GM23338 (cell line): ENCODE measurements at regions not wholly inside any gene's neighbourhood (a gene's known extent, or its start where the extent isn't known, plus 50 kb on each side); places are given as distances from the start of the nearest gene placed in this dataset.

Experiments used
- CREB1 ChIP-seq: fragments of 250-450 bp; sonication (Bioruptor Pico); IDR thresholded peaks from 2 replicates; pipeline ENCODE4 v1.5.0; 2020; ENCODE audit warnings: low read depth, mild to moderate bottlenecking, moderate library complexity
- ETS1 ChIP-seq: IDR thresholded peaks from 2 replicates; pipeline ENCODE4 v1.6.1; 2016; ENCODE audit warnings: antibody characterized with exemption
- EZH2 ChIP-seq: fragments of 200-600 bp; sonication (generic); IDR thresholded peaks from one replicate; pipeline ENCODE4 v1.8.0; 2017; ENCODE audit warnings: antibody characterized with exemption, mild to moderate bottlenecking, low read depth; ENCODE audit not compliant: unreplicated experiment
- EZH2phosphoT487 ChIP-seq: fragments of 200-600 bp; sonication (generic); IDR thresholded peaks from one replicate; pipeline ENCODE4 v1.8.1; 2018; ENCODE audit warnings: antibody characterized with exemption; ENCODE audit not compliant: unreplicated experiment
- JUNB ChIP-seq: IDR thresholded peaks from one replicate; pipeline ENCODE4 v1.6.1; 2016; ENCODE audit warnings: antibody characterized with exemption; ENCODE audit not compliant: unreplicated experiment
- NANOG ChIP-seq: IDR thresholded peaks from 2 replicates; pipeline ENCODE4 v1.6.1; 2016; ENCODE audit warnings: antibody characterized with exemption, borderline replicate concordance
- POLR2AphosphoS5 ChIP-seq: IDR thresholded peaks from 2 replicates; pipeline ENCODE4 v1.6.1; 2016; ENCODE audit warnings: antibody characterized with exemption, low read depth
- REST ChIP-seq: IDR thresholded peaks from one replicate; pipeline ENCODE4 v1.6.1; 2018; ENCODE audit warnings: antibody characterized with exemption; ENCODE audit not compliant: unreplicated experiment
- STAT1 ChIP-seq: IDR thresholded peaks from one replicate; pipeline ENCODE4 v1.6.1; 2016; ENCODE audit warnings: antibody characterized with exemption; ENCODE audit not compliant: unreplicated experiment
- TF ChIP-seq, protein P1 (sequence below), 2 experiments: fragments of 200-600 bp in 1 of 2; sonication (generic) in 1 of 2; conservative IDR thresholded peaks; 2 replicates each; pipeline versions ENCODE4 v1.5.1 to v1.6.1; 2016 to 2017; ENCODE audit warnings: antibody characterized with exemption in 2 of 2, low read depth in 2 of 2, mild to moderate bottlenecking in 2 of 2, moderate library complexity in 1 of 2

- TF ChIP-seq, protein P1, sequence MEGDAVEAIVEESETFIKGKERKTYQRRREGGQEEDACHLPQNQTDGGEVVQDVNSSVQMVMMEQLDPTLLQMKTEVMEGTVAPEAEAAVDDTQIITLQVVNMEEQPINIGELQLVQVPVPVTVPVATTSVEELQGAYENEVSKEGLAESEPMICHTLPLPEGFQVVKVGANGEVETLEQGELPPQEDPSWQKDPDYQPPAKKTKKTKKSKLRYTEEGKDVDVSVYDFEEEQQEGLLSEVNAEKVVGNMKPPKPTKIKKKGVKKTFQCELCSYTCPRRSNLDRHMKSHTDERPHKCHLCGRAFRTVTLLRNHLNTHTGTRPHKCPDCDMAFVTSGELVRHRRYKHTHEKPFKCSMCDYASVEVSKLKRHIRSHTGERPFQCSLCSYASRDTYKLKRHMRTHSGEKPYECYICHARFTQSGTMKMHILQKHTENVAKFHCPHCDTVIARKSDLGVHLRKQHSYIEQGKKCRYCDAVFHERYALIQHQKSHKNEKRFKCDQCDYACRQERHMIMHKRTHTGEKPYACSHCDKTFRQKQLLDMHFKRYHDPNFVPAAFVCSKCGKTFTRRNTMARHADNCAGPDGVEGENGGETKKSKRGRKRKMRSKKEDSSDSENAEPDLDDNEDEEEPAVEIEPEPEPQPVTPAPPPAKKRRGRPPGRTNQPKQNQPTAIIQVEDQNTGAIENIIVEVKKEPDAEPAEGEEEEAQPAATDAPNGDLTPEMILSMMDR (conservative IDR thresholded peaks at IDR 0.05; ENCODE audit: low read depth in 2 of 2): 0 out of 4 replicates have a peak, but pooled peaks of 1 of the 2 experiments have one; percentile 15
- TF ChIP-seq POLR2AphosphoS5: no peak
- no peak for TF ChIP-seq NANOG
- no peak for TF ChIP-seq EZH2phosphoT487
- TF ChIP-seq EZH2: no peak
- TF ChIP-seq JUNB: no peak
- no peak for TF ChIP-seq CREB1 (CRISPR knock-in tag)
- no peak for TF ChIP-seq STAT1
- no peak for TF ChIP-seq REST
- no peak for TF ChIP-seq ETS1
Measured at GRCh38 chr9:129383561-129384490, 205.8 kb upstream of the IER5L start.
